ENCODE measurements at regions not wholly inside any gene's neighbourhood (a gene's known extent, or its start where the extent isn't known, plus 50 kb on each side); places are given as distances from the start of the nearest gene placed in this dataset.
"Not testable (repeated sequence)": the region's sequence is repeated elsewhere in the genome, so short reads cannot be mapped to it uniquely, and the experiment has no call there.

DNA sequence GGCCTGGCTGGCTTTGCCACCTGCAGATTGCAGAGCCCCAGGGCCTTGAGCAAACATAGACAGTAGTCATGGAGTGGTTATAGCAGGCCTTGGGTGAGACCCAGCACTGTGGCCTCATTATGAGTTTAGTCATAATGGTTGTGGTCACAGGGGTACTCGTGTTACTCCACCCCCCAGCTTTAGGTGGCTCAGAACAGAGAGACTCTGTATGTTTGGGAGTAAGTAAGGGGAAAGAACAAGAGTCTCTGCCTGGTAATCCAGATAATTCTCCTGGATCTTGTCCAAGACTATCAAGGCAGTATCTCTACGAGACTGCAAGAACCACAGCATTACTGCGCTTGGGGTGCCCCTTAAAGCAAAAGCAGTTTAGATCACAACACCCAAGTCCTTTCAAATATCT is 62.3 kb upstream of the SCRG1 start:
- H3K36me3 ChIP-seq (ENCODE audit: control insufficient read depth, insufficient read depth, low read length), result no peaks in the 10 kb centered on the region
- H3K27me3 ChIP-seq (replicated peaks; ENCODE audit: control insufficient read depth, insufficient read depth, low read length), result no peaks in the 10 kb centered on the region
- Mint-ChIP-seq H3K36me3 (ENCODE audit: insufficient read depth, unreplicated experiment) (no peaks in the 10 kb centered on the region), H3K4me3 (ENCODE audit: unreplicated experiment) (no peak overlapping the region), H3K4me1 (ENCODE audit: low read depth, unreplicated experiment) (no peaks in the 10 kb centered on the region), H3K27ac (ENCODE audit: unreplicated experiment) (no peak overlapping the region), H3K27me3 (ENCODE audit: insufficient read depth, unreplicated experiment) (peaks cover 4% of the 10 kb centered on the region), H3K9me3 (ENCODE audit: unreplicated experiment) (no peaks in the 10 kb centered on the region)
- no peaks in the 10 kb centered on the region for H3K4me1 ChIP-seq
- CTCF ChIA-PET, result no interaction called here
- DNase-seq, result no peak
- POLR2A ChIA-PET, result no interaction called here
- intact Hi-C loops (cut with micrococcal nuclease; ENCODE audit: unreplicated experiment), result no loop called here
- BruUV-seq (replicated peaks), result no TSS peak
- TF ChIP-seq, protein P1, sequence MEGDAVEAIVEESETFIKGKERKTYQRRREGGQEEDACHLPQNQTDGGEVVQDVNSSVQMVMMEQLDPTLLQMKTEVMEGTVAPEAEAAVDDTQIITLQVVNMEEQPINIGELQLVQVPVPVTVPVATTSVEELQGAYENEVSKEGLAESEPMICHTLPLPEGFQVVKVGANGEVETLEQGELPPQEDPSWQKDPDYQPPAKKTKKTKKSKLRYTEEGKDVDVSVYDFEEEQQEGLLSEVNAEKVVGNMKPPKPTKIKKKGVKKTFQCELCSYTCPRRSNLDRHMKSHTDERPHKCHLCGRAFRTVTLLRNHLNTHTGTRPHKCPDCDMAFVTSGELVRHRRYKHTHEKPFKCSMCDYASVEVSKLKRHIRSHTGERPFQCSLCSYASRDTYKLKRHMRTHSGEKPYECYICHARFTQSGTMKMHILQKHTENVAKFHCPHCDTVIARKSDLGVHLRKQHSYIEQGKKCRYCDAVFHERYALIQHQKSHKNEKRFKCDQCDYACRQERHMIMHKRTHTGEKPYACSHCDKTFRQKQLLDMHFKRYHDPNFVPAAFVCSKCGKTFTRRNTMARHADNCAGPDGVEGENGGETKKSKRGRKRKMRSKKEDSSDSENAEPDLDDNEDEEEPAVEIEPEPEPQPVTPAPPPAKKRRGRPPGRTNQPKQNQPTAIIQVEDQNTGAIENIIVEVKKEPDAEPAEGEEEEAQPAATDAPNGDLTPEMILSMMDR (IDR thresholded peaks at IDR 0.05; ENCODE audit: insufficient read depth in 1 of 2, low read depth in 1 of 2, low read length in 1 of 2, severe bottlenecking in 1 of 2, unreplicated experiment in 1 of 2), result no peak
- H3K4me3 ChIP-seq (ENCODE audit: low read depth, low read length), result no peak overlapping the region
- no peaks in the 10 kb centered on the region for H3K9me3 ChIP-seq

DNA sequence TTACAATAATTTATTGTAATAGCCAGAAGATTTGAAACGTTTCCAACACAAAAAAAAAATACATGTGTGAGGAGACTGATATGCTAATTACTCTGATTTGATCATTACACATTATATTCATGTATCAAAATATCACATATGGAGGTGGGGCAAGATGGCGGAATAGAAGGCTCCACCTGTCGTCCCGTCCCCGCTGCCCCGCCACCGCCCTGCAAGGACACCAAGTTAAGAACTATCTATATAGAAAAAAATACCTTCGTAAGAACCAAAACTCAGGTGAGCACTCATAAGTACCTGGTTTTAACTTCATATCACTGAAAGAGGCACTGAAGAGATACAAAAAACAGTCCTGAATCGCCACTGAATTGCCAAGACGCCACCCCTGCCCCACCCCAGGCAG is 60.9 kb upstream of the SCRG1 start:
- Mint-ChIP-seq H3K36me3 (ENCODE audit: insufficient read depth, unreplicated experiment) (no peaks in the 10 kb centered on the region), H3K27me3 (ENCODE audit: insufficient read depth, unreplicated experiment) (peaks cover 8% of the 10 kb centered on the region), H3K27ac (ENCODE audit: unreplicated experiment) (no peak overlapping the region), H3K4me1 (ENCODE audit: low read depth, unreplicated experiment) (no peaks in the 10 kb centered on the region), H3K4me3 (ENCODE audit: unreplicated experiment) (no peak overlapping the region), H3K9me3 (ENCODE audit: unreplicated experiment) (no peaks in the 10 kb centered on the region)
- intact Hi-C loops (cut with micrococcal nuclease; ENCODE audit: unreplicated experiment), result no loop called here
- Histone ChIP-seq H3K4me3 (ENCODE audit: low read depth, low read length) (no peak overlapping the region), H3K36me3 (ENCODE audit: control insufficient read depth, insufficient read depth, low read length) (no peaks in the 10 kb centered on the region), H3K27me3 (replicated peaks; ENCODE audit: control insufficient read depth, insufficient read depth, low read length) (no peaks in the 10 kb centered on the region), H3K9me3 (no peaks in the 10 kb centered on the region), H3K4me1 (no peaks in the 10 kb centered on the region)
- BruUV-seq (replicated peaks), result no TSS peak
- TF ChIP-seq, protein P1 (IDR thresholded peaks at IDR 0.05; ENCODE audit: insufficient read depth in 1 of 2, low read depth in 1 of 2, low read length in 1 of 2, severe bottlenecking in 1 of 2, unreplicated experiment in 1 of 2), result no peak
- ChIA-PET CTCF (no interaction called here), POLR2A (no interaction called here)
- no peak for DNase-seq

DNA sequence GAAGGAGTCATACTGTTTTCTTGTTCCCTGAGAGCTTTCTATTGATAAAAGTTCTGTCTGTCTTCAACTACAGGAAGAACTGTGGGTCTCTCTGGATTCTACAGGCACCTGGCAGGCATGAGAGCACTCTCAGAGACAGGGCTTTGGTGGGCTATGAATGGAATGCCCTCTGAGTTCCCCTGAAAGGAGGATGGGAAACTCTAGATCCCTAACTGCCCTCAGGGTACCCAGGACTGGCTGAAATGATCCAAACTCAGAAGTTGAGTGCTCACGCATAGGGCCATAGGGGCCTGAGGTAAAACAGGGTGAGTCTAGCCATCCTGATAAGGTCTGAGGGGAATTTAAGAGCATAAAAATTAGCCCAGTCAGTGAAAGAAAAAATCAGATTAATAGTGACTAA is 59.0 kb upstream of the SCRG1 start:
- CTCF ChIA-PET, result no interaction called here
- H3K4me3 ChIP-seq (ENCODE audit: low read depth, low read length), result no peak overlapping the region
- Mint-ChIP-seq H3K27ac (ENCODE audit: unreplicated experiment) (no peak overlapping the region), H3K4me1 (ENCODE audit: low read depth, unreplicated experiment) (no peaks in the 10 kb centered on the region), H3K27me3 (ENCODE audit: insufficient read depth, unreplicated experiment) (peaks cover 6% of the 10 kb centered on the region), H3K4me3 (ENCODE audit: unreplicated experiment) (no peak overlapping the region), H3K9me3 (ENCODE audit: unreplicated experiment) (no peaks in the 10 kb centered on the region), H3K36me3 (ENCODE audit: insufficient read depth, unreplicated experiment) (no peaks in the 10 kb centered on the region)
- H3K36me3 ChIP-seq (ENCODE audit: control insufficient read depth, insufficient read depth, low read length), result no peaks in the 10 kb centered on the region
- no peaks in the 10 kb centered on the region for H3K4me1 ChIP-seq
- DNase-seq, result no peak
- no peaks in the 10 kb centered on the region for H3K9me3 ChIP-seq
- intact Hi-C loops (cut with micrococcal nuclease; ENCODE audit: unreplicated experiment), result no loop called here
- TF ChIP-seq, protein P1 (IDR thresholded peaks at IDR 0.05; ENCODE audit: insufficient read depth in 1 of 2, low read depth in 1 of 2, low read length in 1 of 2, severe bottlenecking in 1 of 2, unreplicated experiment in 1 of 2), result no peak
- POLR2A ChIA-PET, result no interaction called here
- BruUV-seq (replicated peaks), result no TSS peak
- H3K27me3 ChIP-seq (replicated peaks; ENCODE audit: control insufficient read depth, insufficient read depth, low read length), result no peaks in the 10 kb centered on the region

DNA sequence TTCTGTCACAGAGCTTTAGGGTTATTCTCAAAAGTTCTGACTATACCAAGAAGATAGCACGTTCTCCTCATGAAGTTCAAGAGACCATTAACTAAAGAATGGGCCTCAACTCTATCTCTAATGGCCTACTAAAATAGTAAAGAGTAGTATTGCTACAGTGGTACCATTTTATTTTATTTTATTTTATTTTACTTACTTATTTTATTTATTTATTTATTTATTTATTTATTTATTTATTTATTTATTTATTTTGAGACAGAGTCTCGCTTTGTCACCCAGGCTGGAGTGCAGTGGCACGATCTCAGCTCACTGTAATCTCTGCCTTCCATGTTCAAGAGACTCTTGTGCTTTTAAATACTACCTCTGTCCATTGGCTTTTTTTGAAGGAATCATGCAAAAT is 52.5 kb upstream of the SCRG1 start:
- H3K27me3 ChIP-seq (replicated peaks; ENCODE audit: control insufficient read depth, insufficient read depth, low read length); intact Hi-C loops (cut with micrococcal nuclease; ENCODE audit: unreplicated experiment); H3K9me3 Mint-ChIP-seq (ENCODE audit: unreplicated experiment); H3K36me3 ChIP-seq (ENCODE audit: control insufficient read depth, insufficient read depth, low read length); H3K36me3 Mint-ChIP-seq (ENCODE audit: insufficient read depth, unreplicated experiment); H3K4me1 Mint-ChIP-seq (ENCODE audit: low read depth, unreplicated experiment); H3K4me1 ChIP-seq; BruUV-seq (replicated peaks); DNase-seq; H3K4me3 Mint-ChIP-seq (ENCODE audit: unreplicated experiment); POLR2A ChIA-PET; H3K9me3 ChIP-seq; H3K27me3 Mint-ChIP-seq (ENCODE audit: insufficient read depth, unreplicated experiment); H3K27ac Mint-ChIP-seq (ENCODE audit: unreplicated experiment); CTCF ChIA-PET; H3K4me3 ChIP-seq (ENCODE audit: low read depth, low read length): not testable (repeated sequence)

All from Caco-2 (cell line).